ENCODE measurements at regions not wholly inside any gene's neighbourhood (a gene's known extent, or its start where the extent isn't known, plus 50 kb on each side); places are given as distances from the start of the nearest gene placed in this dataset.

GRCh38 chr3:196140224-196140623 lies 58.3 kb upstream of the TFRC start:
- TF ChIP-seq RFX5 (IDR thresholded peaks at IDR 0.05): no peak
- TF ChIP-seq, protein P1, sequence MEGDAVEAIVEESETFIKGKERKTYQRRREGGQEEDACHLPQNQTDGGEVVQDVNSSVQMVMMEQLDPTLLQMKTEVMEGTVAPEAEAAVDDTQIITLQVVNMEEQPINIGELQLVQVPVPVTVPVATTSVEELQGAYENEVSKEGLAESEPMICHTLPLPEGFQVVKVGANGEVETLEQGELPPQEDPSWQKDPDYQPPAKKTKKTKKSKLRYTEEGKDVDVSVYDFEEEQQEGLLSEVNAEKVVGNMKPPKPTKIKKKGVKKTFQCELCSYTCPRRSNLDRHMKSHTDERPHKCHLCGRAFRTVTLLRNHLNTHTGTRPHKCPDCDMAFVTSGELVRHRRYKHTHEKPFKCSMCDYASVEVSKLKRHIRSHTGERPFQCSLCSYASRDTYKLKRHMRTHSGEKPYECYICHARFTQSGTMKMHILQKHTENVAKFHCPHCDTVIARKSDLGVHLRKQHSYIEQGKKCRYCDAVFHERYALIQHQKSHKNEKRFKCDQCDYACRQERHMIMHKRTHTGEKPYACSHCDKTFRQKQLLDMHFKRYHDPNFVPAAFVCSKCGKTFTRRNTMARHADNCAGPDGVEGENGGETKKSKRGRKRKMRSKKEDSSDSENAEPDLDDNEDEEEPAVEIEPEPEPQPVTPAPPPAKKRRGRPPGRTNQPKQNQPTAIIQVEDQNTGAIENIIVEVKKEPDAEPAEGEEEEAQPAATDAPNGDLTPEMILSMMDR (IDR thresholded peaks at IDR 0.05): no peak
- TF ChIP-seq RCOR1 (IDR thresholded peaks at IDR 0.05; ENCODE audit: low read depth, low read length): no peak
- TF ChIP-seq, protein P2, sequence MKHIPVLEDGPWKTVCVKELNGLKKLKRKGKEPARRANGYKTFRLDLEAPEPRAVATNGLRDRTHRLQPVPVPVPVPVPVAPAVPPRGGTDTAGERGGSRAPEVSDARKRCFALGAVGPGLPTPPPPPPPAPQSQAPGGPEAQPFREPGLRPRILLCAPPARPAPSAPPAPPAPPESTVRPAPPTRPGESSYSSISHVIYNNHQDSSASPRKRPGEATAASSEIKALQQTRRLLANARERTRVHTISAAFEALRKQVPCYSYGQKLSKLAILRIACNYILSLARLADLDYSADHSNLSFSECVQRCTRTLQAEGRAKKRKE (CRISPR knock-in tag; IDR thresholded peaks at IDR 0.05; ENCODE audit: low read depth): no peak
- TF ChIP-seq POLR2AphosphoS2 (conservative IDR thresholded peaks at IDR 0.05; ENCODE audit: low read length): no peak
- no peak for TF ChIP-seq CBX2 (IDR thresholded peaks at IDR 0.05; ENCODE audit: borderline replicate concordance, low read depth)
- TF ChIP-seq MAX (IDR thresholded peaks at IDR 0.05): no peak
- no peak for TF ChIP-seq SMC3 (IDR thresholded peaks at IDR 0.05)
- no peak for TF ChIP-seq ZFP36 (IDR thresholded peaks at IDR 0.05; ENCODE audit: borderline replicate concordance, partially characterized antibody)
- no peak for TF ChIP-seq RAD21 (conservative IDR thresholded peaks at IDR 0.05 in 1 of 2, IDR thresholded peaks at IDR 0.05 in 1 of 2)
- TF ChIP-seq TP53 (CRISPR knock-in tag; IDR thresholded peaks at IDR 0.05): no peak
- TF ChIP-seq POLR2A (IDR thresholded peaks at IDR 0.05; ENCODE audit: low read length): no peak
- no peak for TF ChIP-seq NPAS2 (CRISPR knock-in tag; IDR thresholded peaks at IDR 0.05; ENCODE audit: borderline replicate concordance)
- TF ChIP-seq NR3C1 (IDR thresholded peaks at IDR 0.05): no peak

All from A549 (cell line).